ENCODE measurements at regions not wholly inside any gene's neighbourhood (a gene's known extent, or its start where the extent isn't known, plus 50 kb on each side); places are given as distances from the start of the nearest gene placed in this dataset.
"Not testable (repeated sequence)": the region's sequence is repeated elsewhere in the genome, so short reads cannot be mapped to it uniquely, and the experiment has no call there.

- ATAC-seq; intact Hi-C loops (cut with micrococcal nuclease); DNase-seq: not testable (repeated sequence)
Observed at GRCh38 chr5:11392-11791, 80.6 kb upstream of the PLEKHG4B start.

- DNase-seq (no peak), ATAC-seq (no peak)
- intact Hi-C loops (cut with micrococcal nuclease): no loop called here
Observed at GRCh38 chr5:11898-12297, 80.1 kb upstream of the PLEKHG4B start.

- intact Hi-C loops (cut with micrococcal nuclease): no loop called here
- DNase-seq: no peak
- no peak for ATAC-seq
Observed at GRCh38 chr5:13234-13633, 78.7 kb upstream of the PLEKHG4B start.

- intact Hi-C loops (cut with micrococcal nuclease); DNase-seq; ATAC-seq: not testable (repeated sequence)
Observed at GRCh38 chr5:14676-15075, 77.3 kb upstream of the PLEKHG4B start.

- DNase-seq; intact Hi-C loops (cut with micrococcal nuclease); ATAC-seq: not testable (repeated sequence)
Observed at GRCh38 chr5:20276-20675, 71.7 kb upstream of the PLEKHG4B start.

- no peak for ATAC-seq
- no peak for DNase-seq
- intact Hi-C loops (cut with micrococcal nuclease): no loop called here
Observed at GRCh38 chr5:21654-22233, 70.2 kb upstream of the PLEKHG4B start.

- DNase-seq; ATAC-seq; intact Hi-C loops (cut with micrococcal nuclease): not testable (repeated sequence)
Observed at GRCh38 chr5:23907-24306, 68.1 kb upstream of the PLEKHG4B start.

GRCh38 chr5:25067-25466, 66.9 kb upstream of the PLEKHG4B start:
- intact Hi-C loops (cut with micrococcal nuclease); DNase-seq; ATAC-seq: not testable (repeated sequence)

- intact Hi-C loops (cut with micrococcal nuclease): no loop called here
- no peak for DNase-seq
- ATAC-seq: no peak
Observed at GRCh38 chr5:30131-30530, 61.8 kb upstream of the PLEKHG4B start.

- DNase-seq; intact Hi-C loops (cut with micrococcal nuclease); ATAC-seq: not testable (repeated sequence)
Observed at GRCh38 chr5:30556-30955, 61.4 kb upstream of the PLEKHG4B start.

GRCh38 chr5:32165-32564, 59.8 kb upstream of the PLEKHG4B start:
- ATAC-seq (no peak), DNase-seq (no peak)
- intact Hi-C loops (cut with micrococcal nuclease): no loop called here

GRCh38 chr5:35521-35920, 56.4 kb upstream of the PLEKHG4B start:
- DNase-seq; intact Hi-C loops (cut with micrococcal nuclease); ATAC-seq: not testable (repeated sequence)

- intact Hi-C loops (cut with micrococcal nuclease); DNase-seq: not testable (repeated sequence)
- peak; percentile 83 for ATAC-seq
Observed at GRCh38 chr5:37207-37606, 54.8 kb upstream of the PLEKHG4B start.

- intact Hi-C loops (cut with micrococcal nuclease): no loop called here
Observed at GRCh38 chr5:39979-40583, 51.9 kb upstream of the PLEKHG4B start.

More at GRCh38 chr5:39979-40583, 51.9 kb upstream of the PLEKHG4B start:
- no peak for DNase-seq
- no peak for ATAC-seq
